ENCODE measurements at regions not wholly inside any gene's neighbourhood (a gene's known extent, or its start where the extent isn't known, plus 50 kb on each side); places are given as distances from the start of the nearest gene placed in this dataset.

DNA sequence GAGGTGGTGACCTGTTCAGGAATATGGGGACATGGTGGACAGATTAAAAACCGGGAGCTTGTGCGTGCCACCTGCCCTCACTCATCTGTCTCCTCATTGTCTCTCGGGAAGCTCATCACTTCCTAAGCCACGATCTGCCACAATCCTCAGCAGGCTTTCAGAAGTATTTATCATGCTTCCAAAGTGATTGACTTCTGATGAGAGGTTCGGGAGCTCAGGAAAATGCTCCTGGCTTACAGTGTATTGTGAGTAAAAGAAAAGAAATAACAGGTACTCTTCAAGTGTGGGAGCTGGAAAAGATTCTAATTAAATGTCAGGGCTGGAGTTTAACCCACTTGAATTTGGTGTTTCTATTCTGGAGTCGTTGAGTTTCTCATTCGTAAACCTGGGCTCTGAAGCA, 91.9 kb upstream of the DRD2 start (continued):
- TF ChIP-seq SP1 (IDR thresholded peaks at IDR 0.05; ENCODE audit: low read depth, low read length), result no peak
- no peak for TF ChIP-seq BRCA1 (IDR thresholded peaks at IDR 0.05; ENCODE audit: low read depth, low read length)
- no peak for TF ChIP-seq HDAC6 (IDR thresholded peaks at IDR 0.05; ENCODE audit: low read depth, low read length)

All from H1 (cell line).